GM13976 (cell line): ENCODE measurements at regions not wholly inside any gene's neighbourhood (a gene's known extent, or its start where the extent isn't known, plus 50 kb on each side); places are given as distances from the start of the nearest gene placed in this dataset.

ENCODE experiments used
- DNase-seq: peaks from one replicate; pipeline ENCODE4 v3.0.0; 2012; ENCODE audit warnings: low spot score
- in situ Hi-C: fragments of 300-500 bp; cut with MboI; formaldehyde crosslinking; loops from one replicate; pipeline ENCODE4 v1.12.0; 2022; ENCODE audit warnings: low sequenced_read_pairs, mixed read lengths, inconsistent platforms; ENCODE audit not compliant: unreplicated experiment
- TF ChIP-seq, protein P1 (sequence below): IDR thresholded peaks from 2 replicates; pipeline ENCODE4 v1.5.1; 2012; ENCODE audit warnings: borderline replicate concordance, mild to moderate bottlenecking; ENCODE audit not compliant: insufficient read depth; ENCODE audit errors: extremely low read depth, missing control alignments, control extremely low read depth

DNA sequence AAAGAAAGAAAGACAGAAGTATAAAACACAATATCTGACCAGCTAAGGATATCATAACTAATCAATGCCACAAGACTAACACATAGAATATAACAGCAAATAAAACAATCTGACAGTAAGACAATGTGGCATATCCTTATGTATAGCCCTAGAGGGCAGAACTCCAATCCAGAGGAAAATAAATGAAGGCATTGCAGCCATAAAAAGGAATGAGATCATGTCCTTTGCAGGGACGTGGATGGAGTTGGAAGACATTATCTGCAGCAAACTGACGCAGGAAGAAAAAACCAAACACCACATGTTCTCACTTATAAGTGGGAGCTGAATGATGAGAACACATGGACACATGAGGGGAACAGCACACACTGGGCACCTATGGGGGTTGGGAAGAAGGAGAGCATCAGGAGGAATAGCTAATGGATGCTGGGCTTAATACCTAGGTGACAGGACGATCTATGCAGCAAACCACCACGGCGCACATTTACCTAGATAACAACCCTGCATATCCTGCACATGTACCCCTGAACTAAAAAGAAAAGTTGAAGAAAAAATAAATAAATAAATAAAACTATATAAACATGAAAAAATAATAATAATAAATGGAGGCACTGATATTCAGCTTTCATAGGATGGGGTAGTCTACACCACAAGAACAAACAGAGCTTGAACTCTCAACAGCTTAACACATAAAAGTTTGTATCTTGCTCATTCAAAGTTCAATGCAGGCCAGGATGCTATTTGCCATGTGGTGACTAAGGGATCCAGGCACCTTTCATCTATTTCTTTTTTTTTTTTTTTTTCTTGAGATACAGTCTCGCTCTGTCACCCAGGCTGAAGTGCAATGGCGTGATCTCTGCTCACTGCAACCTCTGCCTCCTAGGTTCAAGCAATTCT is 66.1 kb upstream of the KAT6B start:
- TF ChIP-seq, protein P1, sequence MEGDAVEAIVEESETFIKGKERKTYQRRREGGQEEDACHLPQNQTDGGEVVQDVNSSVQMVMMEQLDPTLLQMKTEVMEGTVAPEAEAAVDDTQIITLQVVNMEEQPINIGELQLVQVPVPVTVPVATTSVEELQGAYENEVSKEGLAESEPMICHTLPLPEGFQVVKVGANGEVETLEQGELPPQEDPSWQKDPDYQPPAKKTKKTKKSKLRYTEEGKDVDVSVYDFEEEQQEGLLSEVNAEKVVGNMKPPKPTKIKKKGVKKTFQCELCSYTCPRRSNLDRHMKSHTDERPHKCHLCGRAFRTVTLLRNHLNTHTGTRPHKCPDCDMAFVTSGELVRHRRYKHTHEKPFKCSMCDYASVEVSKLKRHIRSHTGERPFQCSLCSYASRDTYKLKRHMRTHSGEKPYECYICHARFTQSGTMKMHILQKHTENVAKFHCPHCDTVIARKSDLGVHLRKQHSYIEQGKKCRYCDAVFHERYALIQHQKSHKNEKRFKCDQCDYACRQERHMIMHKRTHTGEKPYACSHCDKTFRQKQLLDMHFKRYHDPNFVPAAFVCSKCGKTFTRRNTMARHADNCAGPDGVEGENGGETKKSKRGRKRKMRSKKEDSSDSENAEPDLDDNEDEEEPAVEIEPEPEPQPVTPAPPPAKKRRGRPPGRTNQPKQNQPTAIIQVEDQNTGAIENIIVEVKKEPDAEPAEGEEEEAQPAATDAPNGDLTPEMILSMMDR: no peak
- in situ Hi-C loops: loop anchor here (25.0 kb wide), 1 partner anchor 477 kb away; the partner anchor contains the start of gene COMTD1
- DNase-seq: no peak

- TF ChIP-seq, protein P1: no peak
- in situ Hi-C loops: loop anchor here (25.0 kb wide), 1 partner anchor 473 kb away; the partner anchor contains the start of gene COMTD1
- no peak for DNase-seq
These were observed 62.3 kb upstream of the KAT6B start for GRCh38 chr10:74763934-74764591.

GRCh38 chr10:74765465-74765975 is 60.9 kb upstream of the KAT6B start:
- TF ChIP-seq, protein P1: no peak
- in situ Hi-C loops: loop anchor here (25.0 kb wide), 1 partner anchor 472 kb away; the partner anchor contains the start of gene COMTD1
- DNase-seq: no peak

- DNase-seq: no peak
- in situ Hi-C loops: loop anchor here (25.0 kb wide), 1 partner anchor 471 kb away; the partner anchor contains the start of gene COMTD1
- TF ChIP-seq, protein P1: no peak
These were observed 59.9 kb upstream of the KAT6B start for GRCh38 chr10:74766501-74766900.

GRCh38 chr10:74770400-74770799 is 56.0 kb upstream of the KAT6B start:
- in situ Hi-C loops: loop anchor here (25.0 kb wide), 1 partner anchor 467 kb away; the partner anchor contains the start of gene COMTD1
- TF ChIP-seq, protein P1: no peak
- no peak for DNase-seq

- DNase-seq: no peak
- TF ChIP-seq, protein P1: no peak
- in situ Hi-C loops: loop anchor here (25.0 kb wide), 1 partner anchor 466 kb away; the partner anchor contains the start of gene COMTD1
These were observed 55.3 kb upstream of the KAT6B start for GRCh38 chr10:74771054-74771453.
